H9 (cell line): ENCODE measurements at regions not wholly inside any gene's neighbourhood (a gene's known extent, or its start where the extent isn't known, plus 50 kb on each side); places are given as distances from the start of the nearest gene placed in this dataset.
"Not testable (repeated sequence)": the region's sequence is repeated elsewhere in the genome, so short reads cannot be mapped to it uniquely, and the experiment has no call there.

Experiments used
- DNase-seq: peaks from one replicate; pipeline ENCODE4 v3.0.0-alpha.2; 2017
- H2AFZ ChIP-seq: one replicate; pipeline ENCODE4 v1.6.1; 2013; ENCODE audit warnings: mild to moderate bottlenecking, low read length, control low read depth, moderate library complexity
- H2AK5ac ChIP-seq: 2 replicates; pipeline ENCODE4 v1.6.1; 2013; ENCODE audit warnings: low read length, control low read depth, mixed read lengths; ENCODE audit not compliant: insufficient read length
- H2BK120ac ChIP-seq: one replicate; pipeline ENCODE4 v1.6.1; 2013; ENCODE audit warnings: low read depth, mild to moderate bottlenecking, low read length, control low read depth, inconsistent platforms; ENCODE audit not compliant: poor library complexity, severe bottlenecking
- H2BK12ac ChIP-seq: 2 replicates; pipeline ENCODE4 v1.6.1; 2013; ENCODE audit warnings: low read length, control low read depth, mixed read lengths, low read depth; ENCODE audit not compliant: insufficient read length
- H2BK15ac ChIP-seq: 2 replicates; pipeline ENCODE4 v1.6.1; 2013; ENCODE audit warnings: low read depth, low read length, control low read depth
- H2BK20ac ChIP-seq: one replicate; pipeline ENCODE4 v1.6.1; 2013; ENCODE audit warnings: low read depth, mild to moderate bottlenecking, low read length, control low read depth, inconsistent platforms; ENCODE audit not compliant: poor library complexity, severe bottlenecking
- H2BK5ac ChIP-seq: 2 replicates; pipeline ENCODE4 v1.6.1; 2013; ENCODE audit warnings: low read length, control low read depth, mixed read lengths; ENCODE audit not compliant: insufficient read length
- H3K14ac ChIP-seq: 2 replicates; pipeline ENCODE4 v1.6.1; 2013; ENCODE audit warnings: low read length, control low read depth; ENCODE audit not compliant: insufficient read depth
- H3K18ac ChIP-seq: 2 replicates; pipeline ENCODE4 v1.6.1; 2013; ENCODE audit warnings: low read depth, mild to moderate bottlenecking, mixed read lengths, low read length, control low read depth; ENCODE audit not compliant: insufficient read length
- H3K23ac ChIP-seq: 2 replicates; pipeline ENCODE4 v1.6.1; 2013; ENCODE audit warnings: low read length, control low read depth, mixed read lengths, low read depth; ENCODE audit not compliant: insufficient read length
- H3K23me2 ChIP-seq: 2 replicates; pipeline ENCODE4 v1.6.1; 2013; ENCODE audit warnings: low read depth, mild to moderate bottlenecking, mixed read lengths, low read length, control low read depth; ENCODE audit not compliant: insufficient read length, poor library complexity, severe bottlenecking
- H3K27ac ChIP-seq: 2 replicates; pipeline ENCODE4 v1.5.1; 2013; ENCODE audit warnings: low read length, control low read depth, mixed read lengths, low read depth; ENCODE audit not compliant: insufficient read length
- H3K27me3 ChIP-seq: 2 replicates; pipeline ENCODE4 v1.6.1; 2013; ENCODE audit warnings: low read length, control low read depth, inconsistent platforms; ENCODE audit not compliant: insufficient read depth
- H3K4ac ChIP-seq: 2 replicates; pipeline ENCODE4 v1.6.1; 2013; ENCODE audit warnings: low read depth, mild to moderate bottlenecking, control low read depth, inconsistent platforms, low read length, moderate library complexity
- H3K4me1 ChIP-seq: 2 replicates; pipeline ENCODE4 v1.6.1; 2013; ENCODE audit warnings: low read length, control low read depth, inconsistent platforms; ENCODE audit not compliant: insufficient read depth
- H3K4me2 ChIP-seq: 2 replicates; pipeline ENCODE4 v1.6.1; 2013; ENCODE audit warnings: low read length, control low read depth, mixed read lengths; ENCODE audit not compliant: insufficient read length, insufficient read depth
- H3K56ac ChIP-seq: 2 replicates; pipeline ENCODE4 v1.6.1; 2013; ENCODE audit warnings: low read depth, mild to moderate bottlenecking, mixed read lengths, low read length, control low read depth; ENCODE audit not compliant: insufficient read length
- H3K79me1 ChIP-seq: 2 replicates; pipeline ENCODE4 v1.6.1; 2013; ENCODE audit warnings: low read depth, mild to moderate bottlenecking, moderate library complexity, low read length, control low read depth, inconsistent platforms; ENCODE audit not compliant: insufficient read depth, poor library complexity, severe bottlenecking
- H3K79me2 ChIP-seq: 2 replicates; pipeline ENCODE4 v1.6.1; 2013; ENCODE audit warnings: low read length, control low read depth, inconsistent platforms; ENCODE audit not compliant: insufficient read depth
- H3K9ac ChIP-seq: 2 replicates; pipeline ENCODE4 v1.6.1; 2013; ENCODE audit warnings: low read length, control low read depth, mixed read lengths; ENCODE audit not compliant: insufficient read length; ENCODE audit errors: extremely low read depth
- H3K9me3 ChIP-seq: one replicate; pipeline ENCODE4 v1.6.1; 2013; ENCODE audit warnings: low read depth, low read length, inconsistent platforms; ENCODE audit not compliant: control insufficient read depth
- H3T11ph ChIP-seq: one replicate; pipeline ENCODE4 v1.6.1; 2013; ENCODE audit warnings: mild to moderate bottlenecking, low read length, control low read depth, inconsistent platforms
- H4K20me1 ChIP-seq: one replicate; pipeline ENCODE4 v1.6.1; 2013; ENCODE audit not compliant: control insufficient read depth, insufficient read length, insufficient read depth
- H4K5ac ChIP-seq: 2 replicates; pipeline ENCODE4 v1.6.1; 2013; ENCODE audit warnings: low read depth, mild to moderate bottlenecking, mixed read lengths, low read length, control low read depth; ENCODE audit not compliant: insufficient read length
- H4K8ac ChIP-seq: replicated peaks from 2 replicates; pipeline ENCODE4 v1.6.1; 2013; ENCODE audit warnings: low read length, control low read depth, mixed read lengths, low read depth; ENCODE audit not compliant: insufficient read length
- H4K91ac ChIP-seq: 2 replicates; pipeline ENCODE4 v1.6.1; 2013; ENCODE audit warnings: low read depth, mild to moderate bottlenecking, moderate library complexity, mixed read lengths, low read length, control low read depth; ENCODE audit not compliant: insufficient read length
- H3K27ac Mint-ChIP-seq, 3 experiments: 2 replicates in 2 of 3; 3 replicates in 1 of 3; pipeline ENCODE4 v1.8.0; 2020 to 2021; ENCODE audit warnings: mixed read lengths in 3 of 3, mild to moderate bottlenecking in 1 of 3, moderate library complexity in 1 of 3
- H3K27me3 Mint-ChIP-seq: 2 replicates; pipeline ENCODE4 v1.8.0; 2021; ENCODE audit warnings: low read depth, mild to moderate bottlenecking, moderate library complexity, mixed read lengths
- H3K36me3 Mint-ChIP-seq, 3 experiments: 2 replicates in 2 of 3; 3 replicates in 1 of 3; pipeline ENCODE4 v1.8.0; 2020 to 2021; ENCODE audit warnings: low read depth in 3 of 3, mixed read lengths in 3 of 3; ENCODE audit not compliant: insufficient read depth in 1 of 3
- H3K4me1 Mint-ChIP-seq, 2 experiments: 2 replicates each; pipeline ENCODE4 v1.8.0; 2020; ENCODE audit warnings: mixed read lengths in 2 of 2
- H3K4me3 Mint-ChIP-seq, 2 experiments: 2 replicates in 1 of 2; 3 replicates in 1 of 2; pipeline ENCODE4 v1.8.0; 2020 to 2021; ENCODE audit warnings: mild to moderate bottlenecking in 2 of 2, mixed read lengths in 2 of 2, moderate library complexity in 1 of 2
- H3K9me3 Mint-ChIP-seq, 2 experiments: 2 replicates in 1 of 2; 3 replicates in 1 of 2; pipeline ENCODE4 v1.8.0; 2020; ENCODE audit warnings: mild to moderate bottlenecking in 2 of 2, mixed read lengths in 2 of 2, moderate library complexity in 1 of 2
- WGBS: extraction: QIAGEN DNeasy Blood & Tissue Kit; methylation state at CpG from one replicate; pipeline ENCODE4 v1.1.7; 2013; ENCODE audit warnings: missing lambda C conversion rate, low lambda C conversion rate, mixed read lengths; ENCODE audit not compliant: insufficient read length; ENCODE audit errors: extremely low coverage; 5-methylcytosine and 5-hydroxymethylcytosine counted together

- not testable (repeated sequence) for H3K18ac ChIP-seq
- H3K4me1 Mint-ChIP-seq, result peaks cover 28 to 36% of the 10 kb centered on the region in 2 experiments
Observed at GRCh38 chr22:48911647-48912046, 916.0 kb downstream of the BRD1 start.

GRCh38 chr22:48911067-48911466, 916.6 kb downstream of the BRD1 start:
- not testable (repeated sequence) for H2BK12ac ChIP-seq, H4K8ac ChIP-seq, H3K18ac ChIP-seq, H3K9ac ChIP-seq, DNase-seq, H3T11ph ChIP-seq, H3K14ac ChIP-seq, H2BK15ac ChIP-seq, H3K23me2 ChIP-seq, H2AK5ac ChIP-seq, H4K5ac ChIP-seq, H2BK5ac ChIP-seq, H3K27ac Mint-ChIP-seq, H3K27ac ChIP-seq, H3K79me1 ChIP-seq, H3K56ac ChIP-seq, H2BK20ac ChIP-seq, H4K20me1 ChIP-seq, H3K79me2 ChIP-seq, H3K4me3 Mint-ChIP-seq, H3K23ac ChIP-seq, H2AFZ ChIP-seq, H3K4me1 ChIP-seq, H4K91ac ChIP-seq, H2BK120ac ChIP-seq, H3K4me2 ChIP-seq, H3K4ac ChIP-seq, H3K27me3 ChIP-seq, H3K9me3 ChIP-seq
- Mint-ChIP-seq H3K27me3 (peaks cover 43% of the 10 kb centered on the region), H3K4me1 (peaks cover 28 to 36% of the 10 kb centered on the region in 2 experiments), H3K9me3 (peaks cover 10 to 12% of the 10 kb centered on the region in 2 experiments), H3K36me3 (peaks cover 0 to 12% (median 3%) of the 10 kb centered on the region in 3 experiments; a peak in 5 of 7 replicates)
- WGBS, result no CpG with 5 or more reads among the region's 4 CpGs

More at GRCh38 chr22:48911647-48912046, 916.0 kb downstream of the BRD1 start:
- not testable (repeated sequence) for H3K23ac ChIP-seq, DNase-seq, H3K79me2 ChIP-seq, H3K23me2 ChIP-seq, H3K4me3 Mint-ChIP-seq, H2AFZ ChIP-seq, H2BK20ac ChIP-seq, H2BK12ac ChIP-seq, H3K27me3 ChIP-seq, H3K9ac ChIP-seq, H2BK5ac ChIP-seq, H4K20me1 ChIP-seq, H2AK5ac ChIP-seq, H2BK120ac ChIP-seq, H3K9me3 ChIP-seq, H2BK15ac ChIP-seq, H3K4ac ChIP-seq, H3T11ph ChIP-seq, H3K4me1 ChIP-seq, H3K14ac ChIP-seq, H4K91ac ChIP-seq, H3K56ac ChIP-seq, H3K27ac ChIP-seq, H3K4me2 ChIP-seq, H4K8ac ChIP-seq, H3K27ac Mint-ChIP-seq, H3K79me1 ChIP-seq, H4K5ac ChIP-seq
- H3K9me3 Mint-ChIP-seq, result peaks cover 15 to 18% of the 10 kb centered on the region in 2 experiments
- WGBS, result no CpG with 5 or more reads among the region's 5 CpGs
- H3K36me3 Mint-ChIP-seq, result peaks cover 0 to 12% (median 3%) of the 10 kb centered on the region in 3 experiments; a peak in 5 of 7 replicates
- H3K27me3 Mint-ChIP-seq, result peaks cover 40% of the 10 kb centered on the region
